HG03565 (cell line): ENCODE measurements at regions not wholly inside any gene's neighbourhood (a gene's known extent, or its start where the extent isn't known, plus 50 kb on each side); places are given as distances from the start of the nearest gene placed in this dataset.
"Not testable (repeated sequence)": the region's sequence is repeated elsewhere in the genome, so short reads cannot be mapped to it uniquely, and the experiment has no call there.

Experiments used
- ATAC-seq: cut with Tn5 transposase; IDR thresholded peaks from one replicate; pipeline ENCODE4 v1.9.1; 2021; ENCODE audit warnings: mild to moderate bottlenecking, moderate library complexity; ENCODE audit not compliant: unreplicated experiment

GRCh38 chr7:81154565-81154964 lies 235.7 kb upstream of the SEMA3C start:
- no peak for ATAC-seq

GRCh38 chr7:81152925-81153324 lies 234.1 kb upstream of the SEMA3C start:
- not testable (repeated sequence) for ATAC-seq

- ATAC-seq, result no peak
Observed at GRCh38 chr7:81150951-81151361, 232.1 kb upstream of the SEMA3C start.

GRCh38 chr7:81143856-81144255 lies 225.0 kb upstream of the SEMA3C start:
- no peak for ATAC-seq

GRCh38 chr7:81141257-81142205 lies 222.7 kb upstream of the SEMA3C start:
- ATAC-seq, result not testable (repeated sequence)

- no peak for ATAC-seq
Observed at GRCh38 chr7:81140775-81141174, 221.9 kb upstream of the SEMA3C start.

- no peak for ATAC-seq
Observed at GRCh38 chr7:81140252-81140651, 221.4 kb upstream of the SEMA3C start.

GRCh38 chr7:81138870-81139269 lies 220.0 kb upstream of the SEMA3C start:
- no peak for ATAC-seq

- ATAC-seq, result no peak
Observed at GRCh38 chr7:81135324-81135723, 216.5 kb upstream of the SEMA3C start.

GRCh38 chr7:81128011-81128410 lies 209.2 kb upstream of the SEMA3C start:
- no peak for ATAC-seq

GRCh38 chr7:81120803-81121202 lies 202.0 kb upstream of the SEMA3C start:
- no peak for ATAC-seq

- ATAC-seq, result no peak
Observed at GRCh38 chr7:81120111-81120510, 201.3 kb upstream of the SEMA3C start.

GRCh38 chr7:81114633-81115032 lies 195.8 kb upstream of the SEMA3C start:
- no peak for ATAC-seq

GRCh38 chr7:81112731-81113130 lies 193.9 kb upstream of the SEMA3C start:
- ATAC-seq, result no peak

GRCh38 chr7:81111781-81112540 lies 193.1 kb upstream of the SEMA3C start:
- ATAC-seq, result no peak

GRCh38 chr7:81111358-81111757 lies 192.5 kb upstream of the SEMA3C start:
- ATAC-seq, result no peak

- no peak for ATAC-seq
Observed at GRCh38 chr7:81110673-81111072, 191.8 kb upstream of the SEMA3C start.

GRCh38 chr7:81098213-81098612 lies 179.4 kb upstream of the SEMA3C start:
- ATAC-seq, result no peak

- no peak for ATAC-seq
Observed at GRCh38 chr7:81094952-81095351, 176.1 kb upstream of the SEMA3C start.

- ATAC-seq, result no peak
Observed at GRCh38 chr7:81081616-81082015, 162.8 kb upstream of the SEMA3C start.

- no peak for ATAC-seq
Observed at GRCh38 chr7:81080553-81080952, 161.7 kb upstream of the SEMA3C start.

- ATAC-seq, result no peak
Observed at GRCh38 chr7:81079746-81080145, 160.9 kb upstream of the SEMA3C start.
